ENCODE measurements at regions not wholly inside any gene's neighbourhood (a gene's known extent, or its start where the extent isn't known, plus 50 kb on each side); places are given as distances from the start of the nearest gene placed in this dataset.

DNA sequence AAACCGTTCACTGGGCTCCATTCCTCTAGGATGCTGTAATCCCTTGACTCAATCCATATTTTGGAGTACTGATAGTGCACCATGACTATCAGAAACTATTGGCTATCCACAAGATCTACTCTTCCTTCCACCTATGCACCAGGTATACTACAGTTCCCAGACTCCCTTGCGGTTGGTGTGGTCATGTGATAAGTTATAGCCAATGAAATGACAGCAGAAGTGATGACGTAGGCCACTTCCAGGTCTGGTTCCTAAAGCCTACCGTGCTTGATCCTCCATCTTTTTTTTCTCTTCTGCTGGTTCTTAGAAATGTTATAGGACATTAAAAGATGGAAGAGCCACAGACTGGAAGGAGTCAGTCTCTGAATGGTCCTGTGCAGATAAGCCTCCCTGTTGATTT, 278.8 kb upstream of the C16orf82 start:
- TF ChIP-seq CTCF (IDR thresholded peaks at IDR 0.05) (no peak), POLR2A (IDR thresholded peaks at IDR 0.05) (no peak)

Measured in heart left ventricle (tissue), 13 donors.